22Rv1 (cell line): ENCODE measurements at regions not wholly inside any gene's neighbourhood (a gene's known extent, or its start where the extent isn't known, plus 50 kb on each side); places are given as distances from the start of the nearest gene placed in this dataset.

ENCODE experiments used
- CTCF ChIP-seq: fragments of 450-650 bp; IDR thresholded peaks from 2 replicates; pipeline ENCODE4 v1.5.1; 2017; ENCODE audit warnings: mild to moderate bottlenecking
- ZFX ChIP-seq: fragments of 450-650 bp; IDR thresholded peaks from 2 replicates; pipeline ENCODE4 v1.6.1; 2017; ENCODE audit warnings: antibody characterized with exemption, borderline replicate concordance

- TF ChIP-seq CTCF (no peak), ZFX (no peak)
Measured at GRCh38 chr10:9253121-9253520, 1198.6 kb downstream of the GATA3 start.
